Lower lobe of right lung (tissue), 2 donors: ENCODE measurements at regions not wholly inside any gene's neighbourhood (a gene's known extent, or its start where the extent isn't known, plus 50 kb on each side); places are given as distances from the start of the nearest gene placed in this dataset.
A peak's percentile ranks its signal among the peaks of the same experiment; 100 is the strongest.

ENCODE experiments used
- ATAC-seq, 2 donors: fragments of 200-7000 bp; cut with Tn5 transposase; one replicate each; pipeline ENCODE4 v1.9.1; 2020 to 2022; ENCODE audit warnings: mild to moderate bottlenecking in 2 of 2, moderate library complexity in 2 of 2
- DNase-seq: peaks from one replicate; pipeline ENCODE4 v3.0.0-alpha.2; 2020
- H3K27ac ChIP-seq: fragments of 200-600 bp; one replicate; pipeline ENCODE4 v1.8.0; 2022
- H3K27me3 ChIP-seq: fragments of 200-600 bp; one replicate; pipeline ENCODE4 v1.8.0; 2022; ENCODE audit warnings: low read depth
- H3K36me3 ChIP-seq: fragments of 200-600 bp; one replicate; pipeline ENCODE4 v1.8.0; 2022; ENCODE audit warnings: mild to moderate bottlenecking
- H3K4me1 ChIP-seq: fragments of 200-600 bp; one replicate; pipeline ENCODE4 v1.8.0; 2022
- H3K4me3 ChIP-seq: fragments of 200-600 bp; one replicate; pipeline ENCODE4 v1.8.0; 2022; ENCODE audit warnings: mild to moderate bottlenecking
- H3K9me3 ChIP-seq: fragments of 200-600 bp; one replicate; pipeline ENCODE4 v1.8.0; 2022
- intact Hi-C: fragments of 100-400 bp; cut with DNase I; formaldehyde crosslinking; loops from one replicate; pipeline ENCODE4 v1.11.0; 2022
- TF ChIP-seq, protein P1 (sequence below): fragments of 200-600 bp; IDR thresholded peaks from one replicate; pipeline ENCODE4 v1.8.0; 2022; ENCODE audit warnings: antibody characterized with exemption, mild to moderate bottlenecking
- donor health status: DM: no; HTN: yes; CAD: no; lungs with severe emphysema.

- intact Hi-C loops, result no loop called here
- ATAC-seq, result no peak
- Histone ChIP-seq H3K27ac (no peak overlapping the region), H3K36me3 (no peaks in the 10 kb centered on the region), H3K27me3 (no peaks in the 10 kb centered on the region), H3K4me3 (no peak overlapping the region), H3K9me3 (no peaks in the 10 kb centered on the region), H3K4me1 (no peaks in the 10 kb centered on the region)
- no peak for DNase-seq
- TF ChIP-seq, protein P1, sequence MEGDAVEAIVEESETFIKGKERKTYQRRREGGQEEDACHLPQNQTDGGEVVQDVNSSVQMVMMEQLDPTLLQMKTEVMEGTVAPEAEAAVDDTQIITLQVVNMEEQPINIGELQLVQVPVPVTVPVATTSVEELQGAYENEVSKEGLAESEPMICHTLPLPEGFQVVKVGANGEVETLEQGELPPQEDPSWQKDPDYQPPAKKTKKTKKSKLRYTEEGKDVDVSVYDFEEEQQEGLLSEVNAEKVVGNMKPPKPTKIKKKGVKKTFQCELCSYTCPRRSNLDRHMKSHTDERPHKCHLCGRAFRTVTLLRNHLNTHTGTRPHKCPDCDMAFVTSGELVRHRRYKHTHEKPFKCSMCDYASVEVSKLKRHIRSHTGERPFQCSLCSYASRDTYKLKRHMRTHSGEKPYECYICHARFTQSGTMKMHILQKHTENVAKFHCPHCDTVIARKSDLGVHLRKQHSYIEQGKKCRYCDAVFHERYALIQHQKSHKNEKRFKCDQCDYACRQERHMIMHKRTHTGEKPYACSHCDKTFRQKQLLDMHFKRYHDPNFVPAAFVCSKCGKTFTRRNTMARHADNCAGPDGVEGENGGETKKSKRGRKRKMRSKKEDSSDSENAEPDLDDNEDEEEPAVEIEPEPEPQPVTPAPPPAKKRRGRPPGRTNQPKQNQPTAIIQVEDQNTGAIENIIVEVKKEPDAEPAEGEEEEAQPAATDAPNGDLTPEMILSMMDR, result no peak
Observed at GRCh38 chr13:80642641-80643040, 301.7 kb upstream of the SPRY2 start.

GRCh38 chr13:80633251-80633650 lies 292.3 kb upstream of the SPRY2 start:
- no peak overlapping the region for H3K27ac ChIP-seq
- ATAC-seq, result no peak
- TF ChIP-seq, protein P1, result no peak
- DNase-seq, result no peak
- no peaks in the 10 kb centered on the region for H3K4me1 ChIP-seq
- intact Hi-C loops, result no loop called here
- no peaks in the 10 kb centered on the region for H3K27me3 ChIP-seq
- H3K36me3 ChIP-seq, result no peaks in the 10 kb centered on the region
- no peaks in the 10 kb centered on the region for H3K9me3 ChIP-seq
- H3K4me3 ChIP-seq, result no peak overlapping the region

GRCh38 chr13:80630685-80631121 lies 289.8 kb upstream of the SPRY2 start:
- no peaks in the 10 kb centered on the region for H3K36me3 ChIP-seq
- H3K27ac ChIP-seq, result peak overlapping the region; percentile 20
- TF ChIP-seq, protein P1, result no peak
- no peaks in the 10 kb centered on the region for H3K27me3 ChIP-seq
- intact Hi-C loops, result no loop called here
- peak; percentile 55 to 69 for ATAC-seq
- H3K9me3 ChIP-seq, result no peaks in the 10 kb centered on the region
- DNase-seq, result no peak
- H3K4me1 ChIP-seq, result no peaks in the 10 kb centered on the region
- H3K4me3 ChIP-seq, result no peak overlapping the region

DNA sequence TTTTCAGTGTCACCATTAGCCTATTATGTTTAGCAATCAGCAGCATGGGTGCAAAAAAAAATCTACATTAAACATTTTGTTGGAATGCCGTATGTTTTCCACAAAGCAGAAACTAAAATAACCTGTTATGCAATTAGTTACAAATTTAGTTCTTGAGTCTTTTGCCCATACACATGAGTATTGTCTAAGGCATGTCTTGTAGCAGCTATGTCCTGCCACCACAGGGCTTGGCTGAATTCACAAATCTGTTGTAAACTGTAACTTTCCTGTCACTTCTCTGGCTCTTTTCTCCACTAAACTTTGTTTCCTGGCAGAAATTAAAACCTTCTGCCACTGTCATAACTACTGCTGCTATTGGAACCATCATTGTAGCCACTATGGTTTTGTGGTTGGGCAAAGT lies 277.9 kb upstream of the SPRY2 start:
- Histone ChIP-seq H3K27me3 (no peaks in the 10 kb centered on the region), H3K36me3 (no peaks in the 10 kb centered on the region), H3K9me3 (no peaks in the 10 kb centered on the region), H3K4me3 (no peak overlapping the region), H3K27ac (no peak overlapping the region), H3K4me1 (no peaks in the 10 kb centered on the region)
- TF ChIP-seq, protein P1, result no peak
- no peak for ATAC-seq
- intact Hi-C loops, result no loop called here
- no peak for DNase-seq

DNA sequence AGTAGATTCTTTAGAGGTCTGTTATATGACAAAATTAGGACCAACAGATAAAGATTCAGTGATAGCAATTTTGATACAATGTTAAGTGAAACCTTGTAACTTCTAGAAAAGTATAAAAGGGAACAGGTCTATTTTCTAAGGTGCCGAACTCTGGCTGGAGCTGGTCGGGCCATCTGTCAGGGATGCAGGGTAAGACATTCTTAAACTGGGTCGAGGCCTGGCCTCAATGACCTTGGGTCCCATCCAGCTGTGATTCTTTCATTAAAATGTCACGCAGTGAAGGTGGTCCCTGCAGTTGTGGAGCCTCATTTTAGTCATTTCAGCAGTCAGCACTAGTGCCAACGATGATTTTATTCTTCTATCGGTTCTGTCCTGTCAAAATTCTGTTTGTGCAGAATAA lies 271.9 kb upstream of the SPRY2 start:
- H3K36me3 ChIP-seq, result no peaks in the 10 kb centered on the region
- intact Hi-C loops, result no loop called here
- DNase-seq, result no peak
- no peaks in the 10 kb centered on the region for H3K27me3 ChIP-seq
- H3K9me3 ChIP-seq, result no peaks in the 10 kb centered on the region
- H3K4me1 ChIP-seq, result no peaks in the 10 kb centered on the region
- ATAC-seq, result no peak
- H3K4me3 ChIP-seq, result no peak overlapping the region
- TF ChIP-seq, protein P1, result no peak
- no peak overlapping the region for H3K27ac ChIP-seq

GRCh38 chr13:80611310-80611709 lies 270.4 kb upstream of the SPRY2 start:
- no peak overlapping the region for H3K4me3 ChIP-seq
- ATAC-seq (no peak), DNase-seq (no peak)
- TF ChIP-seq, protein P1, result no peak
- no peak overlapping the region for H3K27ac ChIP-seq
- H3K9me3 ChIP-seq, result no peaks in the 10 kb centered on the region
- intact Hi-C loops, result no loop called here
- no peaks in the 10 kb centered on the region for H3K4me1 ChIP-seq
- no peaks in the 10 kb centered on the region for H3K27me3 ChIP-seq
- H3K36me3 ChIP-seq, result no peaks in the 10 kb centered on the region
